HCT116 (cell line): ENCODE measurements at regions not wholly inside any gene's neighbourhood (a gene's known extent, or its start where the extent isn't known, plus 50 kb on each side); places are given as distances from the start of the nearest gene placed in this dataset.

Source experiments
- CEBPB ChIP-seq: IDR thresholded peaks from 2 replicates; pipeline ENCODE4 v1.6.1; 2012; ENCODE audit warnings: low read depth
- CTCF ChIP-seq, 3 experiments: fragments of 200-600 bp in 1 of 3; sonication (generic) in 1 of 3; IDR thresholded peaks in 2 of 3; conservative IDR thresholded peaks in 1 of 3; 2 replicates each; pipeline ENCODE4 v1.5.1; 2012 to 2017; ENCODE audit warnings: low read depth in 2 of 3, low read length in 2 of 3, antibody characterized with exemption in 1 of 3, borderline replicate concordance in 1 of 3, control low read depth in 1 of 3, mild to moderate bottlenecking in 1 of 3, mixed read lengths in 1 of 3, mixed run types in 1 of 3, moderate library complexity in 1 of 3; ENCODE audit not compliant: insufficient read depth in 1 of 3
- EGR1 ChIP-seq: IDR thresholded peaks from 2 replicates; pipeline ENCODE4 v1.6.1; 2012; ENCODE audit warnings: low read depth
- ELF1 ChIP-seq: IDR thresholded peaks from 2 replicates; pipeline ENCODE4 v1.6.1; 2012; ENCODE audit warnings: low read depth, borderline replicate concordance
- EZH2 ChIP-seq: fragments of 200-600 bp; sonication (generic); IDR thresholded peaks from 2 replicates; pipeline ENCODE4 v1.6.1; 2017; ENCODE audit warnings: antibody characterized with exemption, mixed run types
- FOSL1 ChIP-seq: IDR thresholded peaks from 2 replicates; pipeline ENCODE4 v1.6.1; 2012; ENCODE audit warnings: low read depth
- JUND ChIP-seq: IDR thresholded peaks from 2 replicates; pipeline ENCODE4 v1.6.1; 2012
- POLR2A ChIP-seq: IDR thresholded peaks from 2 replicates; pipeline ENCODE4 v1.7.0; 2011; ENCODE audit warnings: borderline replicate concordance; ENCODE audit not compliant: insufficient read depth, insufficient read length; ENCODE audit errors: extremely low read depth
- SP1 ChIP-seq: IDR thresholded peaks from 2 replicates; pipeline ENCODE4 v1.6.1; 2012; ENCODE audit warnings: low read depth
- ZBTB33 ChIP-seq: IDR thresholded peaks from 2 replicates; pipeline ENCODE4 v1.6.1; 2011; ENCODE audit warnings: mild to moderate bottlenecking, low read length, moderate library complexity; ENCODE audit not compliant: insufficient replicate concordance; ENCODE audit errors: extremely low read depth
- ZNF274 ChIP-seq: fragments of 200-500 bp; sonication (Bioruptor generic); IDR thresholded peaks from 2 replicates; pipeline ENCODE4 v1.6.1; 2014; ENCODE audit warnings: mild to moderate bottlenecking, low read depth, low read length, inconsistent platforms
- TF ChIP-seq, protein P1 (sequence below): IDR thresholded peaks from 2 replicates; pipeline ENCODE4 v1.6.1; 2012

GRCh38 chr18:38972571-38972970 lies 1407.0 kb upstream of the CELF4 start:
- TF ChIP-seq EZH2 = no peak
- no peak for TF ChIP-seq CTCF (IDR thresholded peaks at IDR 0.05 in 2 of 3, conservative IDR thresholded peaks at IDR 0.05 in 1 of 3; ENCODE audit: borderline replicate concordance in 1 of 3, insufficient read depth in 1 of 3, low read depth in 2 of 3, low read length in 2 of 3)
- no peak for TF ChIP-seq POLR2A
- TF ChIP-seq ZNF274 = no peak
- no peak for TF ChIP-seq FOSL1
- no peak for TF ChIP-seq ELF1
- TF ChIP-seq EGR1 = no peak
- TF ChIP-seq JUND = no peak
- no peak for TF ChIP-seq CEBPB
- no peak for TF ChIP-seq SP1
- TF ChIP-seq ZBTB33 = no peak
- TF ChIP-seq, protein P1, sequence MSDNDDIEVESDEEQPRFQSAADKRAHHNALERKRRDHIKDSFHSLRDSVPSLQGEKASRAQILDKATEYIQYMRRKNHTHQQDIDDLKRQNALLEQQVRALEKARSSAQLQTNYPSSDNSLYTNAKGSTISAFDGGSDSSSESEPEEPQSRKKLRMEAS = no peak
